DMS53 treated with DMSO at 0.1 percent for 48 hours (cell line): ENCODE measurements at regions not wholly inside any gene's neighbourhood (a gene's known extent, or its start where the extent isn't known, plus 50 kb on each side); places are given as distances from the start of the nearest gene placed in this dataset.
"Not testable (repeated sequence)": the region's sequence is repeated elsewhere in the genome, so short reads cannot be mapped to it uniquely, and the experiment has no call there.

Source experiments
- DNase-seq: peaks from one replicate; lab custom pipeline; 2025; ENCODE audit not compliant: unreplicated experiment; lab: John Stamatoyannopoulos, UW

GRCh38 chr16:52309446-52310416, 237.2 kb downstream of the TOX3 start:
- no peak for DNase-seq

DNA sequence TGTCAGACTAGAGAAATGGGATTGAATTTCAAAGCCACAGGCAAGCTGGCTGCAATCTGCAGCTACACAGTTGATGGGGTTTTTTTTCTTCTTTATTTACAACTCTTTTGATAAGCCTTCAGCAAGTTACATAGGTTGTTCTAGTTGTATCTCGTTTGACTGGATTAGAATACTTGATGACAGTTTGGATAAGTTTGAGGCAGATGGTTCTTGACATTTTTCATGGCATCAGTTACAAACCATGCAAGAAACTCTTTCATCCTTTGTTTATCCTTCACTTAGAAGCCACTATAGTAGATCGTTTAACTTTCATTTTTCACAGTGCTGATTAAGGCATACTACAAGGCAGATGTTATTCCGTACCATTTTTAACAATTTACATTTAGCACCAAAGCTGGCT, 238.9 kb downstream of the TOX3 start:
- DNase-seq, result peak; percentile 89

DNA sequence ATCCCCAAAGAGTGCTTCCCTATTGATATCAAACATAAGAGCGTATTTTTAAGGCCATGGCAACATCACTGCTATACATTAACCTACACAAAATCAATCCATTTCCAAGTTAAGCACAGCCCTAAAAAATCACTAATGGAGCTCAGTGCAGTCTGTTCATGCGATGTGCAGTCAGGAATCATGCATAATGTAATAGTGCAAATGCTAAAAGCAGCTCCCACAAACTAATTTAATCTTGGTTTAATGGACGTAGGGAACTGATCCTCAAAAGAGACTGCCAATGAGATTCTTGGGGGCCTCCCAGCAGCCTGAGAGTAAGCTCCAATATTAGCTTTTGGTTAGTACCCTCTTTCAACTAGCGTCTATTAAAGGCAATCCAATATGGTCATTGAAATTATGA, 245.9 kb downstream of the TOX3 start:
- no peak for DNase-seq

DNA sequence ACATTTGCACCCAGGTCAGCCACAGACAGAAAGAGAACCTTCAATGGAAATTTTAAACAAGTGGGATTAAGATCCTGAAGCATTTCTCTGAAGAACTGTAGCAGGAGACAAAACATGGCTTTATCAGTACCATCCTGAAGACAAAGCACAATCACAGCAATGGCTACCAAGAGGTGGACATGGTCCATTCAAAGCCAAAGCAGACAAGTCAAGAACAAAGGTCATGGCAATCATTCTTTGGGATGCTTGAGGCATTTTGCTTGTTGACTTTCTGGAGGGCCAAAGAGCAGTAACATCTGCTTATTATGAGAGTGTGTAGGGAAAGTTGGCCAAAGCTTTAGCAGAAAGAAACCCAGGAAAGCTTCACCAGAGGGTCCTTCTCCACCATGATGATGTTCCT, 248.2 kb downstream of the TOX3 start:
- no peak for DNase-seq

- not testable (repeated sequence) for DNase-seq
These were observed 250.1 kb downstream of the TOX3 start for GRCh38 chr16:52296706-52297315.

DNA sequence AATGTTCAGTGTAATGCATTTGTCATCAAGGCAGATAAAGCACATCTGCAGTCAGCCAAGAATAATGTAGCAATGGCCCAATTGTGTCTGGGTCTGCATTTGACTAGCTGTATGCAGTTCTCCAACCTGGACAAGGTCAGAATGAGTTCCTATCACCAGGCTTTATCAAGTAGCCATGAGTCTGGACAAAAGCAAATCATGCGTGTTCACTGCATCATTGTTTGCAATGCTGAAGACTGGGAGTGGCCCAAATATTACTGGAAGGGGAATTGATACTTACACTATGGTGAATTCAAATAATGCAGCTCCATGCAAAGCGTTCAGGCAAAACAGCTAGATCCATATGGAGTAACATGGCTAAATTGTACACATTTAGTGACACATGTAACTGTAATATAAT, 250.9 kb downstream of the TOX3 start:
- no peak for DNase-seq

GRCh38 chr16:52294660-52295059, 252.3 kb downstream of the TOX3 start:
- no peak for DNase-seq

- DNase-seq, result peak; percentile 65
These were observed 253.7 kb downstream of the TOX3 start for GRCh38 chr16:52293204-52293603.

- DNase-seq, result no peak
These were observed 263.2 kb downstream of the TOX3 start for GRCh38 chr16:52283584-52284375.

- no peak for DNase-seq
These were observed 263.9 kb downstream of the TOX3 start for GRCh38 chr16:52283018-52283417.

- no peak for DNase-seq
These were observed 266.9 kb downstream of the TOX3 start for GRCh38 chr16:52280086-52280485.

DNA sequence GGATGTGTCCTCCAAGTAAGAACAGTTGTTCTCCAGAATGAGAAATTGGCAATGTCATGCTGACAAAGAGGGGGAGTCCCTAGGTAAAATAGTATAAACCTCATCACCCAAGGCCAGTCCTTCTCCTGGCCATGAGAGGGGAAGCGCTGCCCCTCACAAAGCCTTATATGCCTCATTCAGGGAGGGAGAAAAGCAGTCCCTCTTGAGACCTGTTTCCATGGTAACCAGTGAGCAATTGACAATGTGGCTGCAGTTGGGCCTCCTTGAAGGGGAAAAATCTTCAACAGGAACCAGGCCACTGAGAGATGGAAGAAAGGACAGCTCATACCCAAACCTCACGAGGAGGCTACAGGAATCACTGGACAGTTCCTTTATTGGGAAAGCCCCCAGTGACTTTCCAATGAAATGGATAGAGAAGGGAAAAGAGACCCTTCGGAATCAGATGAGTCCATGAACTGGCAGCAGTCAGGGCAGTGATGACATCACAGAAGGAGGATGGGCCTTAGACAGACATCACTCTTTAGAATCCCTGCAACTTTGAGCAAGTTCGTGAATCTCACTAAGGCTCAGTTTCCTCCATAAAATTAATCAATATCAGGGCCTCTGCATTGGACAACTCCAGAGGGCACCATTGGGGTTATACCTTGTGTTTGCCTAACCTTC, 275.7 kb downstream of the TOX3 start:
- no peak for DNase-seq

- DNase-seq, result peak; percentile 90
These were observed 281.5 kb downstream of the TOX3 start for GRCh38 chr16:52265446-52265861.

- DNase-seq, result no peak
These were observed 289.4 kb downstream of the TOX3 start for GRCh38 chr16:52257534-52257933.

- DNase-seq, result no peak
These were observed 290.4 kb downstream of the TOX3 start for GRCh38 chr16:52256310-52257078.

DNA sequence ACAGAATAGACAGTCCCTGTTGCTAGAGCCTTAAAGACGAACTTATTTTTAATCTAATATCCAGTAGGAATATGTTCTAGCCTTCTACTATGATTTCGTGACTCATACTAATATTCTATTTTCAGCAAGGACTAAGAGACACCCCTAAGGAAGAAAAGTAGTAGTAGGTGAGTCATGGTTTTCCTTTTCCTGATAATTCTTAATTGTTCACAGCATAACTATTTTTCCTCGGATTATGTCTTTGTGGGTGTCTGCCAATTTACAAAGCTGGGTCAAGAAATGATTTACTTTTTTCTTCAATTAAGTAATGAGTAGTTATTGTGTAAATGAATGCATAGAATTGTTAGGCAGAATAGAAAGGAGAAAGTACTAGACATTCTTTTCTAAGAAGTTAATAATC, 292.2 kb downstream of the TOX3 start:
- DNase-seq, result no peak

GRCh38 chr16:52252680-52253079, 294.3 kb downstream of the TOX3 start:
- no peak for DNase-seq

- DNase-seq, result no peak
These were observed 295.4 kb downstream of the TOX3 start for GRCh38 chr16:52251495-52251894.

DNA sequence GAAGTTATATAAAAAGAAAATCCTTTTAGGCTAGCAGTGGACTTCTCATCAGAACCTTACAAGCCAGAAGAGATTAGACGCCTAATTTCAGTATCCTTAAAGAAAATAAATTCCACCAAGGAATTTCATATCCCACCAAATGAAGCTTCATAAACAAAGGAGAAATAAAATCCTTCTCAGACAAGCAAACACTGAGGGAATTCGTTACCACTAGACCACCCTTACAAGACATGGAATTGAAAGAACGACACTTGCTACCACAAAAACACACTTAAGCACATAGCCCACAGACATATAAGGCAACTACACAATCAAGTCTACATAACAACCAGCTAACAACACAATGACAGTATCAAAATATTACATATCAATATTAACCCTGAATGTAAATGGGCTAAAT, 299.2 kb downstream of the TOX3 start:
- DNase-seq, result no peak

GRCh38 chr16:52238710-52239109, 308.2 kb downstream of the TOX3 start:
- DNase-seq, result no peak
